ENCODE measurements at regions not wholly inside any gene's neighbourhood (a gene's known extent, or its start where the extent isn't known, plus 50 kb on each side); places are given as distances from the start of the nearest gene placed in this dataset.

- Histone ChIP-seq H3K9me3 (no peaks in the 10 kb centered on the region), H3K4me1 (no peaks in the 10 kb centered on the region), H3K4me3 (no peak overlapping the region), H3K27ac (no peak overlapping the region), H3K27me3 (no peaks in the 10 kb centered on the region), H3K36me3 (no peaks in the 10 kb centered on the region)
- ATAC-seq: no peak
- in situ Hi-C loops (cut with MboI; ENCODE audit: low sequenced_read_pairs in 4 of 4): no loop called here
- intact Hi-C loops (cut with DNase I; ENCODE audit: low total_unique reads): no loop called here
- no peak for TF ChIP-seq POLR2A (IDR thresholded peaks at IDR 0.05)
- TF ChIP-seq, protein P1, sequence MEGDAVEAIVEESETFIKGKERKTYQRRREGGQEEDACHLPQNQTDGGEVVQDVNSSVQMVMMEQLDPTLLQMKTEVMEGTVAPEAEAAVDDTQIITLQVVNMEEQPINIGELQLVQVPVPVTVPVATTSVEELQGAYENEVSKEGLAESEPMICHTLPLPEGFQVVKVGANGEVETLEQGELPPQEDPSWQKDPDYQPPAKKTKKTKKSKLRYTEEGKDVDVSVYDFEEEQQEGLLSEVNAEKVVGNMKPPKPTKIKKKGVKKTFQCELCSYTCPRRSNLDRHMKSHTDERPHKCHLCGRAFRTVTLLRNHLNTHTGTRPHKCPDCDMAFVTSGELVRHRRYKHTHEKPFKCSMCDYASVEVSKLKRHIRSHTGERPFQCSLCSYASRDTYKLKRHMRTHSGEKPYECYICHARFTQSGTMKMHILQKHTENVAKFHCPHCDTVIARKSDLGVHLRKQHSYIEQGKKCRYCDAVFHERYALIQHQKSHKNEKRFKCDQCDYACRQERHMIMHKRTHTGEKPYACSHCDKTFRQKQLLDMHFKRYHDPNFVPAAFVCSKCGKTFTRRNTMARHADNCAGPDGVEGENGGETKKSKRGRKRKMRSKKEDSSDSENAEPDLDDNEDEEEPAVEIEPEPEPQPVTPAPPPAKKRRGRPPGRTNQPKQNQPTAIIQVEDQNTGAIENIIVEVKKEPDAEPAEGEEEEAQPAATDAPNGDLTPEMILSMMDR (IDR thresholded peaks at IDR 0.05 in 4 of 5, conservative IDR thresholded peaks at IDR 0.05 in 1 of 5): no peak
- no peak for DNase-seq
Observed at GRCh38 chr19:28610731-28611130, 602.2 kb downstream of the UQCRFS1 start.

GRCh38 chr19:28609944-28610343, 603.0 kb downstream of the UQCRFS1 start:
- in situ Hi-C loops (cut with MboI; ENCODE audit: low sequenced_read_pairs in 4 of 4): no loop called here
- ATAC-seq: no peak
- Histone ChIP-seq H3K4me3 (no peak overlapping the region), H3K27me3 (no peaks in the 10 kb centered on the region), H3K9me3 (no peaks in the 10 kb centered on the region), H3K27ac (no peak overlapping the region), H3K4me1 (no peaks in the 10 kb centered on the region), H3K36me3 (no peaks in the 10 kb centered on the region)
- intact Hi-C loops (cut with DNase I; ENCODE audit: low total_unique reads): no loop called here
- no peak for DNase-seq
- no peak for TF ChIP-seq POLR2A (IDR thresholded peaks at IDR 0.05)
- TF ChIP-seq, protein P1 (IDR thresholded peaks at IDR 0.05 in 4 of 5, conservative IDR thresholded peaks at IDR 0.05 in 1 of 5): no peak

DNA sequence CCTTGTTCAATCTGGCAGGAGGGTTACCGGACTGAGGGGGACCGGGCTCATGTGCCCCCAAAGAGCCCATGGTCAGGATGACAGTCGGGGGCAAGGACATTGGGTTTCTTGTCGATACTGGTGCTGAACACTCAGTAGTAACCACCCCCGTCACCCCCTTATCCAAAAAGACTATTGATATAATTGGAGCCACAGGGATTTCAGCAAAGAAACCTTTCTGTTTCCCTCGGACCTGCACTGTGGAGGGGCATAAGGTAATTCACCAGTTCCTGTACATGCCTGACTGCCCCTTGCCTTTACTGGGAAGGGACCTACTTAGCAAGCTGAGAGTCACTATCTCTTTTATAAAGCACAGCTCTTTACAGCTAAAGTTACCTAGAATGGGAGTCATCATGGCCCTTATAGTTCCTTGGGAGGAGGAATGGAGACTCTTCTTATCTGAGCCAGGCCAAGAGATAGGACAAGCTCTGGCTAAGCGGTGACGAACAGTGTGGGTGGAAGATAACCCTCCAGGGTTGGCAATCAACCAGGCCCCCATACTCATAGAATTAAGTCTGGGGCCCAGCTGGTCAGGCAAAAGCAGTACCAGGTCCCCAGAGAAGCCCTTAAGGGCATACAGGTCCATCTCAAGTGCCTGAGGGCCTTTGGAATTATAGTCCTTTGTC, 603.7 kb downstream of the UQCRFS1 start:
- Histone ChIP-seq H3K4me3 (no peak overlapping the region), H3K9me3 (no peaks in the 10 kb centered on the region), H3K36me3 (no peaks in the 10 kb centered on the region), H3K4me1 (no peaks in the 10 kb centered on the region), H3K27me3 (no peaks in the 10 kb centered on the region), H3K27ac (no peak overlapping the region)
- no peak for DNase-seq
- intact Hi-C loops (cut with DNase I; ENCODE audit: low total_unique reads): no loop called here
- in situ Hi-C loops (cut with MboI; ENCODE audit: low sequenced_read_pairs in 4 of 4): no loop called here
- TF ChIP-seq, protein P1 (IDR thresholded peaks at IDR 0.05 in 4 of 5, conservative IDR thresholded peaks at IDR 0.05 in 1 of 5): no peak
- TF ChIP-seq POLR2A (IDR thresholded peaks at IDR 0.05): no peak
- ATAC-seq: no peak

- no peaks in the 10 kb centered on the region for H3K36me3 ChIP-seq
- no peaks in the 10 kb centered on the region for H3K27me3 ChIP-seq
- no peaks in the 10 kb centered on the region for H3K4me1 ChIP-seq
- intact Hi-C loops (cut with DNase I; ENCODE audit: low total_unique reads): no loop called here
- no peaks in the 10 kb centered on the region for H3K9me3 ChIP-seq
- DNase-seq (no peak), ATAC-seq (no peak)
- TF ChIP-seq, protein P1 (IDR thresholded peaks at IDR 0.05 in 4 of 5, conservative IDR thresholded peaks at IDR 0.05 in 1 of 5): no peak
- no peak overlapping the region for H3K27ac ChIP-seq
- H3K4me3 ChIP-seq: no peak overlapping the region
- in situ Hi-C loops (cut with MboI; ENCODE audit: low sequenced_read_pairs in 4 of 4): no loop called here
Observed at GRCh38 chr19:28608292-28608691, 604.7 kb downstream of the UQCRFS1 start.

DNA sequence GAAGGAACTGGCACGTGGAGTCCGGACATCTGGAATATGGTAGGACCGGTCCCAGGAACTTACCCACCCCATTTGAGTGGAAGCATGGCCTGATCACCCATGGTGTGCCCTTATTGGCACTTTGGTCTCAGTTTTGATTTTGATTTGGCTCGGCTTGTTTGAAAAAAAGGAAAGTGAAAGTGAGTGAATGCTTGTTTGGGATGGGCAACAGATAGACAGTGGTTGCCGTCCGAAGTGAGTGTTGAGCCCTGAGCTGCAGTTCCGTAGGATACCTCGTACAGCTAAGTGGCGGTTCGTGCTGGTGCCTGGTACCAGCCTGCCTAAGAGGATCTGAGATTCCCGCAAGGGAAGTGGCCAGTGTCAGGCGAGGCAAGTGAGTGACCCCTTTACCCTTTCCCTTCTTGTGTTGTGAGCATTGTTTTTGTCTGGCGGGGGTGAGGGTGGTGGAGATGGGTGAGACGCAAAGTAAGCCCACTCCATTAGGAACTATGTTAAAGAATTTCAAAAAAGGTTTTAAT, 605.8 kb downstream of the UQCRFS1 start:
- no peak for DNase-seq
- no peaks in the 10 kb centered on the region for H3K4me1 ChIP-seq

More for the DNA sequence above, 605.8 kb downstream of the UQCRFS1 start:
- Histone ChIP-seq H3K36me3 (no peaks in the 10 kb centered on the region), H3K27me3 (no peaks in the 10 kb centered on the region), H3K4me3 (no peak overlapping the region), H3K27ac (no peak overlapping the region), H3K9me3 (no peaks in the 10 kb centered on the region)
- intact Hi-C loops (cut with DNase I; ENCODE audit: low total_unique reads): no loop called here
- no peak for ATAC-seq
- in situ Hi-C loops (cut with MboI; ENCODE audit: low sequenced_read_pairs in 4 of 4): no loop called here
- TF ChIP-seq POLR2A (IDR thresholded peaks at IDR 0.05): no peak
- TF ChIP-seq, protein P1 (IDR thresholded peaks at IDR 0.05 in 4 of 5, conservative IDR thresholded peaks at IDR 0.05 in 1 of 5): no peak

Measured in gastrocnemius medialis (tissue), 4 donors.